ENCODE measurements at regions not wholly inside any gene's neighbourhood (a gene's known extent, or its start where the extent isn't known, plus 50 kb on each side); places are given as distances from the start of the nearest gene placed in this dataset.

GRCh38 chr18:45447355-45448265 is 167.7 kb upstream of the SLC14A2 start:
- no peaks in the 10 kb centered on the region for H3K36me3 ChIP-seq
- 68 to 83% (median 79%) methylated on average over 2 of the region's 2 CpGs for WGBS, 3 donors
- no peak overlapping the region for H3K4me3 ChIP-seq
- H3K9me3 ChIP-seq, result no peaks in the 10 kb centered on the region
- TF ChIP-seq CTCF (IDR thresholded peaks at IDR 0.05) (no peak), POLR2A (IDR thresholded peaks at IDR 0.05) (no peak), EP300 (IDR thresholded peaks at IDR 0.05) (no peak)
- intact Hi-C loops (cut with DNase I), result loop anchor here in 1 of 4 donors (10.0 kb wide), 1 partner anchor 2003 kb away; no protein-coding TSS in a partner anchor
- no peaks in the 10 kb centered on the region for H3K27me3 ChIP-seq
- no peak overlapping the region for H3K27ac ChIP-seq
- peaks cover 8% of the 10 kb centered on the region for H3K4me1 ChIP-seq (ENCODE audit: insufficient read depth)
- no peak for DNase-seq

- WGBS, 3 donors, result 94 to 98% (median 97%) methylated on average over 2 of the region's 2 CpGs
- peaks cover 8% of the 10 kb centered on the region for H3K4me1 ChIP-seq (ENCODE audit: insufficient read depth)
- intact Hi-C loops (cut with DNase I), result loop anchor here in 1 of 4 donors (10.0 kb wide), 1 partner anchor 2004 kb away; no protein-coding TSS in a partner anchor
- H3K9me3 ChIP-seq, result no peaks in the 10 kb centered on the region
- H3K27ac ChIP-seq, result no peak overlapping the region
- no peak overlapping the region for H3K4me3 ChIP-seq
- no peaks in the 10 kb centered on the region for H3K27me3 ChIP-seq
- H3K36me3 ChIP-seq, result no peaks in the 10 kb centered on the region
- DNase-seq, result no peak
- no peak for TF ChIP-seq CTCF (IDR thresholded peaks at IDR 0.05)
- no peak for TF ChIP-seq EP300 (IDR thresholded peaks at IDR 0.05)
- TF ChIP-seq POLR2A (IDR thresholded peaks at IDR 0.05), result no peak
These were observed 166.4 kb upstream of the SLC14A2 start for GRCh38 chr18:45448871-45449270.

- no peak overlapping the region for H3K4me3 ChIP-seq
- H3K27ac ChIP-seq, result no peak overlapping the region
- TF ChIP-seq POLR2A (IDR thresholded peaks at IDR 0.05), result no peak
- no peak for TF ChIP-seq CTCF (IDR thresholded peaks at IDR 0.05)
- TF ChIP-seq EP300 (IDR thresholded peaks at IDR 0.05), result no peak
- no peaks in the 10 kb centered on the region for H3K27me3 ChIP-seq
- H3K36me3 ChIP-seq, result no peaks in the 10 kb centered on the region
- intact Hi-C loops (cut with DNase I), result loop anchor here in 1 of 4 donors (10.0 kb wide), 1 partner anchor 2005 kb away; no protein-coding TSS in a partner anchor
- 41 to 43% (median 42%) methylated on average over 10 of the region's 10 CpGs for WGBS, 3 donors
- peak; percentile 25 to 64 (median 43) for DNase-seq
- H3K9me3 ChIP-seq, result no peaks in the 10 kb centered on the region
- H3K4me1 ChIP-seq (ENCODE audit: insufficient read depth), result peaks cover 8% of the 10 kb centered on the region
These were observed 165.7 kb upstream of the SLC14A2 start for GRCh38 chr18:45449418-45450227.

Measured in ovary (tissue), 7 donors.